Body of pancreas (tissue), 4 donors: ENCODE measurements at regions not wholly inside any gene's neighbourhood (a gene's known extent, or its start where the extent isn't known, plus 50 kb on each side); places are given as distances from the start of the nearest gene placed in this dataset.

ENCODE experiments used
- ATAC-seq: fragments of 150-250 bp; one replicate; pipeline ENCODE4 v1.9.1; 2016
- DNase-seq, 4 donors: peaks; one replicate each; pipeline ENCODE4 v3.0.0-alpha.2; 2019
- H3K27ac ChIP-seq, 4 donors: fragments of 200-600 bp; sonication (generic); 1 replicate in 3 of 4; 2 replicates in 1 of 4; pipeline versions ENCODE4 v1.5.1 to v1.6.1; 2016 to 2019; ENCODE audit warnings: mild to moderate bottlenecking in 1 of 4, mixed read lengths in 1 of 4, moderate library complexity in 1 of 4
- H3K27me3 ChIP-seq, 2 donors: fragments of 200-600 bp; sonication (generic); one replicate each; pipeline ENCODE4 v1.6.0; 2016; ENCODE audit warnings: mild to moderate bottlenecking in 1 of 2
- H3K36me3 ChIP-seq, 2 donors: fragments of 200-600 bp; sonication (generic); replicated peaks in 1 of 2; 2 replicates each; pipeline ENCODE4 v1.5.1; 2016; ENCODE audit warnings: low read depth in 2 of 2; ENCODE audit not compliant: insufficient read depth in 1 of 2
- H3K4me1 ChIP-seq: fragments of 200-600 bp; sonication (generic); one replicate; pipeline ENCODE4 v1.6.0; 2016
- H3K4me3 ChIP-seq, 2 donors: fragments of 200-600 bp; sonication (generic); 1 replicate in 1 of 2; 2 replicates in 1 of 2; pipeline ENCODE4 v1.5.1; 2016 to 2019
- H3K9me3 ChIP-seq, 3 donors: fragments of 200-600 bp; sonication (generic); 1 replicate in 2 of 3; 2 replicates in 1 of 3; pipeline ENCODE4 v1.5.1; 2016
- CTCF ChIP-seq, 7 experiments: fragments of 450-650 bp in 4 of 7; fragments of 200-600 bp in 3 of 7; sonication (generic) in 3 of 7; IDR thresholded peaks; one replicate each; pipeline ENCODE4 v1.5.1; 2016 to 2019; ENCODE audit warnings: antibody characterized with exemption in 7 of 7
- POLR2A ChIP-seq, 3 donors: fragments of 450-650 bp; IDR thresholded peaks; one replicate each; pipeline ENCODE4 v1.6.1; 2016; ENCODE audit warnings: antibody characterized with exemption in 3 of 3, mild to moderate bottlenecking in 2 of 3
- WGBS, 2 donors: methylation state at CpG; one replicate each; pipeline ENCODE4 v1.1.5; 2017; 5-methylcytosine and 5-hydroxymethylcytosine counted together
- intact Hi-C: fragments of 100-400 bp; cut with DNase I; formaldehyde crosslinking; loops from one replicate; pipeline ENCODE4 v1.15.1; 2023

GRCh38 chr13:111017755-111018459 lies 97.2 kb upstream of the ARHGEF7 start:
- no peak for ATAC-seq
- intact Hi-C loops = no loop called here
- WGBS, 2 donors = 80 to 88% methylated on average over 24 to 26 of the region's 26 CpGs
- Histone ChIP-seq H3K36me3 (no peaks in the 10 kb centered on the region), H3K4me3 (no peak overlapping the region), H3K27ac (no peak overlapping the region), H3K9me3 (peaks cover 0 to 6% (median 0%) of the 10 kb centered on the region in 3 donors), H3K4me1 (no peaks in the 10 kb centered on the region), H3K27me3 (no peaks in the 10 kb centered on the region)
- no peak for DNase-seq
- TF ChIP-seq CTCF (IDR thresholded peaks at IDR 0.05) (no peak), POLR2A (IDR thresholded peaks at IDR 0.05) (no peak)

GRCh38 chr13:111013196-111013595 lies 98.3 kb upstream of the ANKRD10 start:
- no peak overlapping the region for H3K27ac ChIP-seq
- no peaks in the 10 kb centered on the region for H3K9me3 ChIP-seq
- no peak for DNase-seq
- ATAC-seq = no peak
- no peaks in the 10 kb centered on the region for H3K27me3 ChIP-seq
- H3K4me3 ChIP-seq = no peak overlapping the region
- H3K36me3 ChIP-seq = no peaks in the 10 kb centered on the region
- TF ChIP-seq POLR2A (IDR thresholded peaks at IDR 0.05) = no peak
- TF ChIP-seq CTCF (IDR thresholded peaks at IDR 0.05) = no peak
- H3K4me1 ChIP-seq = no peaks in the 10 kb centered on the region
- WGBS, 2 donors = 35 to 44% methylated on average over 3 of the region's 3 CpGs
- intact Hi-C loops = no loop called here

GRCh38 chr13:111011899-111012298 lies 97.0 kb upstream of the ANKRD10 start:
- Histone ChIP-seq H3K4me1 (peaks cover 5% of the 10 kb centered on the region), H3K36me3 (no peaks in the 10 kb centered on the region), H3K27me3 (no peaks in the 10 kb centered on the region), H3K9me3 (no peaks in the 10 kb centered on the region), H3K27ac (no peak overlapping the region), H3K4me3 (no peak overlapping the region)
- TF ChIP-seq POLR2A (IDR thresholded peaks at IDR 0.05) (no peak), CTCF (IDR thresholded peaks at IDR 0.05) (no peak)
- intact Hi-C loops = no loop called here
- no peak for ATAC-seq
- no peak for DNase-seq
- WGBS, 2 donors = 81 to 83% methylated on average over 2 to 3 of the region's 3 CpGs

- peaks cover 23% of the 10 kb centered on the region for H3K4me1 ChIP-seq
- TF ChIP-seq POLR2A (IDR thresholded peaks at IDR 0.05) (no peak), CTCF (IDR thresholded peaks at IDR 0.05) (no peak)
- no peaks in the 10 kb centered on the region for H3K36me3 ChIP-seq
- no peaks in the 10 kb centered on the region for H3K9me3 ChIP-seq
- H3K27ac ChIP-seq = no peak overlapping the region
- no peak for ATAC-seq
- no peak overlapping the region for H3K4me3 ChIP-seq
- H3K27me3 ChIP-seq = no peaks in the 10 kb centered on the region
- intact Hi-C loops = loop anchor here (10.0 kb wide), 1 partner anchor 1726 kb away; no protein-coding TSS in a partner anchor
- no peak for DNase-seq
- WGBS, 2 donors = 85 to 88% methylated on average over 6 of the region's 6 CpGs
Observed at GRCh38 chr13:111008351-111008750, 93.5 kb upstream of the ANKRD10 start.

- intact Hi-C loops = loop anchor here (10.0 kb wide), 1 partner anchor 1728 kb away; no protein-coding TSS in a partner anchor
- no peak for TF ChIP-seq CTCF (IDR thresholded peaks at IDR 0.05)
- TF ChIP-seq POLR2A (IDR thresholded peaks at IDR 0.05) = no peak
- WGBS, 2 donors = 65 to 89% methylated on average over 3 of the region's 3 CpGs
Observed at GRCh38 chr13:111007209-111007608, 92.3 kb upstream of the ANKRD10 start.

More at GRCh38 chr13:111007209-111007608, 92.3 kb upstream of the ANKRD10 start:
- no peaks in the 10 kb centered on the region for H3K36me3 ChIP-seq
- ATAC-seq (no peak), DNase-seq (no peak)
- H3K27ac ChIP-seq = peak overlapping the region; percentile 80 to 90 (median 88)
- no peak overlapping the region for H3K4me3 ChIP-seq
- H3K9me3 ChIP-seq = no peaks in the 10 kb centered on the region
- peaks cover 23% of the 10 kb centered on the region for H3K4me1 ChIP-seq
- no peaks in the 10 kb centered on the region for H3K27me3 ChIP-seq
